ENCODE measurements at regions not wholly inside any gene's neighbourhood (a gene's known extent, or its start where the extent isn't known, plus 50 kb on each side); places are given as distances from the start of the nearest gene placed in this dataset.

DNA sequence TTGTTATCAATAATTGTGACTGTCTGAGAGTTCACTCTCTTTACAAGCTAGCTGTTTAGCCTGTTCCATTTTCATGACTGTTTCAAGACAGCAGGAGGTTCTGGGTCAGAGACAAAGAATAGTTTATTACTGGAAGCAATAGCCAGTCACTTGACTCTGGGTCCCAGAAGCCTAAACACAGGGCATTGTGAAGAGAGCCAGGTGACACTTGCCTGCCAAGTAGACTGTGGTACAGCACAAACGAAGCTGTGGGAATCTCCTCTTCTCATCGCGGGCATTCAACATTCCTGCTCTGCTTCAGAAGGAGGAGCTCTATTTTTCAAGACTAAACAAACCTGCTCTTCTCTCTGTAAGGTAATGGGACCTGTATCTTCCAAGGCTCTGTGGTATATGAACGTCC, 485.1 kb downstream of the TRIML1 start:
- H3K4me3 ChIP-seq (ENCODE audit: low read depth, low read length) = no peak overlapping the region
- no peak for DNase-seq (ENCODE audit: low read depth)
- TF ChIP-seq, protein P1, sequence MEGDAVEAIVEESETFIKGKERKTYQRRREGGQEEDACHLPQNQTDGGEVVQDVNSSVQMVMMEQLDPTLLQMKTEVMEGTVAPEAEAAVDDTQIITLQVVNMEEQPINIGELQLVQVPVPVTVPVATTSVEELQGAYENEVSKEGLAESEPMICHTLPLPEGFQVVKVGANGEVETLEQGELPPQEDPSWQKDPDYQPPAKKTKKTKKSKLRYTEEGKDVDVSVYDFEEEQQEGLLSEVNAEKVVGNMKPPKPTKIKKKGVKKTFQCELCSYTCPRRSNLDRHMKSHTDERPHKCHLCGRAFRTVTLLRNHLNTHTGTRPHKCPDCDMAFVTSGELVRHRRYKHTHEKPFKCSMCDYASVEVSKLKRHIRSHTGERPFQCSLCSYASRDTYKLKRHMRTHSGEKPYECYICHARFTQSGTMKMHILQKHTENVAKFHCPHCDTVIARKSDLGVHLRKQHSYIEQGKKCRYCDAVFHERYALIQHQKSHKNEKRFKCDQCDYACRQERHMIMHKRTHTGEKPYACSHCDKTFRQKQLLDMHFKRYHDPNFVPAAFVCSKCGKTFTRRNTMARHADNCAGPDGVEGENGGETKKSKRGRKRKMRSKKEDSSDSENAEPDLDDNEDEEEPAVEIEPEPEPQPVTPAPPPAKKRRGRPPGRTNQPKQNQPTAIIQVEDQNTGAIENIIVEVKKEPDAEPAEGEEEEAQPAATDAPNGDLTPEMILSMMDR (IDR thresholded peaks at IDR 0.05; ENCODE audit: low read depth, low read length, missing control alignments) = no peak

DNA sequence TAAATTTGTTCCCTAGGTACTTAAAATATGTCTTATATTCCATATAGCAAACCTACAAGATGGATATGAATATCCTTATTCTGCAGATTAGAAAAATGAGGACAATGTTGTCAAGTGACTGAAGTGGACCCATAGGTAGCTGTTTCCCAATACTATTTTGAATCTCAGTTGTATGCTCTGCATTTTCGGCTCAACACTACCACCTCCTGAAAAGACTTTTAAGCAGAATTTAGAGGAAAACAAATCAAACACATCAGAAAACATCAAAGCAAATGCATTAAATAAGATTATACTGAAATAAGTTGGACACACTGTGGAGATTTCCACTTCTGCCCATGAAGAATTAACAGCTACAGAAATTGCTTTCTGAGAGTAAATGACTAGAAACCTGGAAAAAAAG, 488.7 kb downstream of the TRIML1 start:
- no peak overlapping the region for H3K4me3 ChIP-seq (ENCODE audit: low read depth, low read length)
- no peak for DNase-seq (ENCODE audit: low read depth)
- TF ChIP-seq, protein P1 (IDR thresholded peaks at IDR 0.05; ENCODE audit: low read depth, low read length, missing control alignments) = no peak

DNA sequence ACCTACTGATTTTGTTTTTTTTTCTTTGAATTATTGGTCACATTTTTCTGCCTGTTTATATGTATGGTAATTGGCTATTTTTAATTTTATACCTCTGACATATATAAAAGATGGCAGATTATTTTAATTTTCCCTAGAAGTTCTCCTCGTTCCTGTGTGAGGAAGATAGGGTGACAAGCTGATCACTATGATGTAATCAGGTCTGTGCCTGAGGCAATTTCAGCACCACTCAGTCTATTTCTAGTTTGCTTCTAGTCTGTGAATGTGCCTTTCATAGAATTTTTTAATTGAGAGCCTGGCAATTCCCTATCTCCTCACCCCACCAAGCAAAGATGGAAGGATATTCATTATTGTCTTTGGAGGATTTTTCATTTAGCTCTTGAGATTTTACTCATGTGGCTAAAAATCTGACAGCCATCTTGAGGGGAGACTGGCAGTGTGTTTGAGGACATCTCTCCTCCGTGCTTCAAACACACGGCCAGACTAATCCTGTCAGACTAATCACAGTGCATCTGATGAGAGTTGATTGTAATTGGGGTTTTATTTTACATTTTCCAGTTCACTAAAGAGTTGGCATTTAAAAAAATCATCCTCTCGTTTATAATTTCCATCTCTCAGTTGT, 500.3 kb downstream of the TRIML1 start:
- H3K4me3 ChIP-seq (ENCODE audit: low read depth, low read length) = no peak overlapping the region
- TF ChIP-seq, protein P1 (IDR thresholded peaks at IDR 0.05; ENCODE audit: low read depth, low read length, missing control alignments) = no peak

DNA sequence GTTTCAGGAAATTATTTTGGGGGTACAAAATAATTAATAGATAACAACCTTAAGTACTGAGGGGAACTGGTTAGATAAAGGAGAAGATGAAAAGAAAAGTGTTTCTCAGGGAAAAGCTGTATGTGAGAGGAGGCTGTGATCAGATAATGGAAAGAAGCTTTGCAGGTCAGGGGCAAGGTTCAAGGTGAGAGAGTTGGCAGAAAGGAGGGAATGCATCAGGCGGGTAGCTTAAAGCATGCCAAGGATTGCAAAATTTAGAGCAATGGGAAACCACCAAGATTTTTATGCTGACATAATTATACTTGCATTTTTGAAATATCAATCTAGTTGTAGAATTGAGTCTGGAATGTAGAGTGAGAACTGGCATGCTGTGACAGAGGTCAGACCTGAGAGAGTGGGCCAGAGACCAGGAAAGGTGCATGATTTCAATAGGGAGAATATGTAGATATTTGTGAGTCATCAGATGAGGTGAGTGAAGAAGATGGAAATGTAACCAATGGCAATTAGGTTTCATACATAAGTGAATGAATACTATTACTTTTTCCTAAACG, 508.7 kb downstream of the TRIML1 start:
- no peak overlapping the region for H3K4me3 ChIP-seq (ENCODE audit: low read depth, low read length)
- TF ChIP-seq, protein P1 (IDR thresholded peaks at IDR 0.05; ENCODE audit: low read depth, low read length, missing control alignments) = no peak
- no peak for DNase-seq (ENCODE audit: low read depth)

More for the DNA sequence above, 500.3 kb downstream of the TRIML1 start:
- DNase-seq (ENCODE audit: low read depth) = no peak

DNA sequence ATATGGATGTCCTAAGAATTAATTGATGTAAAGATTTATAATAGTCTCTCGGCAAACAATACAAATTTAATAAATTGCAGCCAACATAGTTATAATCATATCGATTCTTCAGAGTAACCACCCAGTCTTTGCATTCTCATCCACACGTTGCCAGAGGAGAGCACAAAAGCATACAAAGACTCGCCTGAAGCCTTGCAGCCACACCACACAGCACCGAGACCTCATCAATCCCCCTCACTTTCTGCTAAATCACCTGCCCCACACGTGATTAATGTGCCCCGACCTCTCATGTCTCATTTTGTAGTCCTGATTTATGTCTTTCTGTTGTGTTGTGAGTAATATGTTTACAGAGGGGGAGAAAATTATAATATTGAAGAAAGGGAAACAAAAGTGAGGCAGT, 510.4 kb downstream of the TRIML1 start:
- TF ChIP-seq, protein P1 (IDR thresholded peaks at IDR 0.05; ENCODE audit: low read depth, low read length, missing control alignments) = no peak
- no peak overlapping the region for H3K4me3 ChIP-seq (ENCODE audit: low read depth, low read length)
- DNase-seq (ENCODE audit: low read depth) = no peak

DNA sequence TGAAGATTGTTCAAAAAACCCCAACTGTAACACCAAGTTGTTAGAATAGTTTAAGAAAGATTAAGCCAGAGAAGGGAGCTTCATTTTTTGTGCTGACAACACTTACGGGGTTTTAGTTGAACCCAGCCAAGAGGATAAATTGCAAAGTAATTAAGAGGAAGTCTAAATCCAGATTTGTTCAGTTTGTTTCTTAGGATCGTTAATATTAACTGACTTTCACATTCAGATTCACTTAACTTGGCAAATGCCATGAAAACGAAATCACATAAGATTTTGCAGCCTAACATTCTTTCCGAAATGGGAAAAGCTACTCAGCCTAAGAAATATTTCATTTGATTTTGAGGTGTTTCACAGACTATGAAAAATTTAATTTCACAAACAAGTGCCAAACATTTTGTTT, 511.3 kb downstream of the TRIML1 start:
- TF ChIP-seq, protein P1 (IDR thresholded peaks at IDR 0.05; ENCODE audit: low read depth, low read length, missing control alignments) = no peak
- DNase-seq (ENCODE audit: low read depth) = no peak

DNA sequence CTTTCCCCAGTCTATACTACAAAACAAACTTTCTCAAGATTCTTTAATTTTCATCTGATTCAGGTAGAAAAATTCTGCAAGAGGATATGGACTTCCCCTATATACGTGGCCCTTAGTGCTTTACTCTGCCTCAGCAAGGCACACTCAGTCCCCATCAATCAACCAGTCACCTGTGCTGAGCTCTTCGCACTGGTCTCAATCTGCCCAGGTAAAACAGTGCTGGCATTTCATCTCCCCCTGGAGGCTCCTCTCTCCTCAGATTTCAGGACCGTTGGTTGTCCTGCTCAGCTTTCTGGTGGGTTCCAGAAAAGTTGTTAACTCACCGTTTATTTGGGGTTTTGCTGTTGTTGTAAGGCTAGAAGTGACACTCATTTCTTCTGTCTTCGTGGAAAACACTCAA, 518.1 kb downstream of the TRIML1 start:
- H3K4me3 ChIP-seq (ENCODE audit: low read depth, low read length) = no peak overlapping the region
- TF ChIP-seq, protein P1 (IDR thresholded peaks at IDR 0.05; ENCODE audit: low read depth, low read length, missing control alignments) = no peak
- DNase-seq (ENCODE audit: low read depth) = no peak

More for the DNA sequence above, 511.3 kb downstream of the TRIML1 start:
- H3K4me3 ChIP-seq (ENCODE audit: low read depth, low read length) = no peak overlapping the region

Measured in GM12864 (cell line).